Neural cell (in vitro differentiated cells): ENCODE measurements at regions not wholly inside any gene's neighbourhood (a gene's known extent, or its start where the extent isn't known, plus 50 kb on each side); places are given as distances from the start of the nearest gene placed in this dataset.

Source experiments
- H2AFZ ChIP-seq: fragments of 200-600, 300-800 bp; sonication (generic), shearing (Covaris generic); 2 replicates; pipeline ENCODE4 v1.6.0; 2014; ENCODE audit warnings: low read depth, mild to moderate bottlenecking, antibody characterized with exemption, low read length, moderate library complexity
- H3F3A ChIP-seq: fragments of 200-600 bp; shearing (Covaris generic); 2 replicates; pipeline ENCODE4 v1.6.1; 2016; ENCODE audit warnings: mild to moderate bottlenecking, moderate library complexity, mixed read lengths, antibody characterized with exemption, low read length; ENCODE audit not compliant: insufficient read depth, poor library complexity, severe bottlenecking
- H3K27ac ChIP-seq: fragments of 200-600, 300-800 bp; sonication (generic), shearing (Covaris generic); 2 replicates; pipeline ENCODE4 v1.5.1; 2014; ENCODE audit warnings: mild to moderate bottlenecking, low read length, moderate library complexity
- H3K27me3 ChIP-seq: fragments of 300-800, 200-600 bp; sonication (generic), shearing (Covaris generic); 2 replicates; pipeline ENCODE4 v1.6.0; 2014; ENCODE audit warnings: mild to moderate bottlenecking, low read depth, low read length, moderate library complexity; ENCODE audit not compliant: insufficient read depth
- H3K36me3 ChIP-seq: fragments of 300-800, 200-600 bp; sonication (generic), shearing (Covaris generic); 2 replicates; pipeline ENCODE4 v1.5.1; 2014; ENCODE audit warnings: mild to moderate bottlenecking, antibody characterized with exemption, low read length, moderate library complexity; ENCODE audit not compliant: insufficient read depth
- H3K4me2 ChIP-seq: fragments of 300-800, 200-600 bp; sonication (generic), shearing (Covaris generic); 2 replicates; pipeline ENCODE4 v1.6.0; 2014; ENCODE audit warnings: mild to moderate bottlenecking, low read length
- H3K4me3 ChIP-seq: fragments of 300-800, 200-600 bp; sonication (generic), shearing (Covaris generic); 2 replicates; pipeline ENCODE4 v1.5.1; 2014; ENCODE audit warnings: mild to moderate bottlenecking, low read length, moderate library complexity
- H3K79me2 ChIP-seq: fragments of 200-600 bp; shearing (Covaris generic); replicated peaks from 2 replicates; pipeline ENCODE4 v1.6.0; 2014; ENCODE audit warnings: mild to moderate bottlenecking, low read length, moderate library complexity; ENCODE audit not compliant: insufficient read depth
- H3K9ac ChIP-seq: fragments of 300-800, 200-600 bp; sonication (generic), shearing (Covaris generic); 2 replicates; pipeline ENCODE4 v1.6.1; 2016; ENCODE audit warnings: mild to moderate bottlenecking, low read length, mixed read lengths
- H3K9me2 ChIP-seq: fragments of 200-600 bp; shearing (Covaris generic); 2 replicates; pipeline ENCODE4 v1.6.1; 2016; ENCODE audit warnings: mild to moderate bottlenecking, low read length, mixed read lengths; ENCODE audit not compliant: insufficient read depth
- H3K9me3 ChIP-seq: fragments of 200-600, 300-800 bp; sonication (generic), shearing (Covaris generic); 2 replicates; pipeline ENCODE4 v1.6.1; 2016; ENCODE audit warnings: mild to moderate bottlenecking, mixed run types, low read length, moderate library complexity, mixed read lengths
- H4K20me1 ChIP-seq: fragments of 200-600 bp; shearing (Covaris generic); 2 replicates; pipeline ENCODE4 v1.6.1; 2016; ENCODE audit warnings: mild to moderate bottlenecking, mixed run types; ENCODE audit not compliant: insufficient read depth
- EP300 ChIP-seq: fragments of 450-650 bp; conservative IDR thresholded peaks from 2 replicates; pipeline ENCODE4 v1.6.1; 2014; ENCODE audit warnings: antibody characterized with exemption, mild to moderate bottlenecking, moderate library complexity; ENCODE audit not compliant: poor library complexity, severe bottlenecking
- EZH2 ChIP-seq: fragments of 200-600, 300-800 bp; shearing (Covaris generic), sonication (generic); IDR thresholded peaks from 2 replicates; pipeline ENCODE4 v1.6.1; 2014; ENCODE audit warnings: antibody characterized with exemption, low read length, borderline replicate concordance, mild to moderate bottlenecking; ENCODE audit not compliant: insufficient read depth, poor library complexity, severe bottlenecking
- MXI1 ChIP-seq: fragments of 450-650 bp; conservative IDR thresholded peaks from 2 replicates; pipeline ENCODE4 v1.6.1; 2014; ENCODE audit warnings: antibody characterized with exemption, mild to moderate bottlenecking; ENCODE audit not compliant: poor library complexity, severe bottlenecking
- POLR2AphosphoS5 ChIP-seq: IDR thresholded peaks from 2 replicates; pipeline ENCODE4 v1.6.1; 2012
- RAD21 ChIP-seq: fragments of 450-650 bp; conservative IDR thresholded peaks from 2 replicates; pipeline ENCODE4 v1.6.1; 2014; ENCODE audit warnings: antibody characterized with exemption, mild to moderate bottlenecking, moderate library complexity
- REST ChIP-seq: IDR thresholded peaks from 2 replicates; pipeline ENCODE4 v1.6.1; 2012; ENCODE audit warnings: borderline replicate concordance
- SMC3 ChIP-seq: fragments of 450-650 bp; conservative IDR thresholded peaks from 2 replicates; pipeline ENCODE4 v1.6.1; 2014; ENCODE audit warnings: antibody characterized with exemption, mild to moderate bottlenecking, moderate library complexity; ENCODE audit not compliant: poor library complexity
- TAF1 ChIP-seq: IDR thresholded peaks from 2 replicates; pipeline ENCODE4 v1.6.1; 2012; ENCODE audit warnings: low read depth
- TF ChIP-seq, protein P1 (sequence below): fragments of 450-650 bp; IDR thresholded peaks from 2 replicates; pipeline ENCODE4 v1.5.1; 2014; ENCODE audit warnings: antibody characterized with exemption, mild to moderate bottlenecking, moderate library complexity; ENCODE audit not compliant: poor library complexity, severe bottlenecking

GRCh38 chr21:38179511-38179910 is 77.3 kb upstream of the KCNJ15 start (continued):
- no peak for TF ChIP-seq SMC3

- TF ChIP-seq TAF1: no peak
- no peak for TF ChIP-seq SMC3
- TF ChIP-seq RAD21: no peak
- TF ChIP-seq EP300: no peak
- no peak for TF ChIP-seq MXI1
- no peak for TF ChIP-seq REST
- TF ChIP-seq, protein P1, sequence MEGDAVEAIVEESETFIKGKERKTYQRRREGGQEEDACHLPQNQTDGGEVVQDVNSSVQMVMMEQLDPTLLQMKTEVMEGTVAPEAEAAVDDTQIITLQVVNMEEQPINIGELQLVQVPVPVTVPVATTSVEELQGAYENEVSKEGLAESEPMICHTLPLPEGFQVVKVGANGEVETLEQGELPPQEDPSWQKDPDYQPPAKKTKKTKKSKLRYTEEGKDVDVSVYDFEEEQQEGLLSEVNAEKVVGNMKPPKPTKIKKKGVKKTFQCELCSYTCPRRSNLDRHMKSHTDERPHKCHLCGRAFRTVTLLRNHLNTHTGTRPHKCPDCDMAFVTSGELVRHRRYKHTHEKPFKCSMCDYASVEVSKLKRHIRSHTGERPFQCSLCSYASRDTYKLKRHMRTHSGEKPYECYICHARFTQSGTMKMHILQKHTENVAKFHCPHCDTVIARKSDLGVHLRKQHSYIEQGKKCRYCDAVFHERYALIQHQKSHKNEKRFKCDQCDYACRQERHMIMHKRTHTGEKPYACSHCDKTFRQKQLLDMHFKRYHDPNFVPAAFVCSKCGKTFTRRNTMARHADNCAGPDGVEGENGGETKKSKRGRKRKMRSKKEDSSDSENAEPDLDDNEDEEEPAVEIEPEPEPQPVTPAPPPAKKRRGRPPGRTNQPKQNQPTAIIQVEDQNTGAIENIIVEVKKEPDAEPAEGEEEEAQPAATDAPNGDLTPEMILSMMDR: no peak
- no peak for TF ChIP-seq POLR2AphosphoS5
- TF ChIP-seq EZH2: no peak
- Histone ChIP-seq H3K36me3 (no peaks in the 10 kb centered on the region), H3F3A (no peaks in the 10 kb centered on the region), H3K4me2 (no peak overlapping the region), H3K9me3 (no peaks in the 10 kb centered on the region), H3K79me2 (no peaks in the 10 kb centered on the region), H3K4me3 (no peak overlapping the region), H2AFZ (no peak overlapping the region), H3K9ac (no peak overlapping the region), H4K20me1 (no peaks in the 10 kb centered on the region), H3K9me2 (no peaks in the 10 kb centered on the region), H3K27me3 (no peaks in the 10 kb centered on the region), H3K27ac (no peak overlapping the region)
Measured at GRCh38 chr21:38181096-38181495, 75.7 kb upstream of the KCNJ15 start.

GRCh38 chr21:38182370-38182985 is 74.3 kb upstream of the KCNJ15 start:
- H3K4me3 ChIP-seq: no peak overlapping the region
- H3K27me3 ChIP-seq: no peaks in the 10 kb centered on the region
- TF ChIP-seq EP300 (no peak), RAD21 (no peak), EZH2 (no peak), TAF1 (no peak)
- no peaks in the 10 kb centered on the region for H3K79me2 ChIP-seq
- H4K20me1 ChIP-seq: no peaks in the 10 kb centered on the region
- H3K9ac ChIP-seq: no peak overlapping the region
- no peak overlapping the region for H3K4me2 ChIP-seq
- no peaks in the 10 kb centered on the region for H3K9me3 ChIP-seq
- H3K27ac ChIP-seq: no peak overlapping the region
- H3F3A ChIP-seq: no peaks in the 10 kb centered on the region
- H3K36me3 ChIP-seq: no peaks in the 10 kb centered on the region
- H3K9me2 ChIP-seq: no peaks in the 10 kb centered on the region
- no peak overlapping the region for H2AFZ ChIP-seq
